ENCODE measurements at regions not wholly inside any gene's neighbourhood (a gene's known extent, or its start where the extent isn't known, plus 50 kb on each side); places are given as distances from the start of the nearest gene placed in this dataset.
A peak's percentile ranks its signal among the peaks of the same experiment; 100 is the strongest.

- DNase-seq, result no peak
These were observed 177.3 kb upstream of the PLXNA2 start for GRCh38 chr1:208421486-208421885.

GRCh38 chr1:208423526-208423925, 179.3 kb upstream of the PLXNA2 start:
- DNase-seq, result no peak

- no peak for DNase-seq
These were observed 180.9 kb upstream of the PLXNA2 start for GRCh38 chr1:208425096-208425495.

GRCh38 chr1:208430220-208430619, 186.0 kb upstream of the PLXNA2 start:
- no peak for DNase-seq

GRCh38 chr1:208431721-208432120, 187.5 kb upstream of the PLXNA2 start:
- peak; percentile 92 for DNase-seq

GRCh38 chr1:208432346-208432745, 188.2 kb upstream of the PLXNA2 start:
- no peak for DNase-seq

GRCh38 chr1:208433086-208433485, 188.9 kb upstream of the PLXNA2 start:
- DNase-seq, result peak; percentile 67

GRCh38 chr1:208433971-208434370, 189.8 kb upstream of the PLXNA2 start:
- peak; percentile 30 for DNase-seq

GRCh38 chr1:208437401-208437800, 193.2 kb upstream of the PLXNA2 start:
- peak; percentile 89 for DNase-seq

GRCh38 chr1:208438112-208438699, 194.0 kb upstream of the PLXNA2 start:
- peak; percentile 50 for DNase-seq

GRCh38 chr1:208445758-208446203, 201.6 kb upstream of the PLXNA2 start:
- DNase-seq, result no peak

- DNase-seq, result no peak
These were observed 202.1 kb upstream of the PLXNA2 start for GRCh38 chr1:208446271-208446691.

- DNase-seq, result no peak
These were observed 204.2 kb upstream of the PLXNA2 start for GRCh38 chr1:208448425-208448824.

- DNase-seq, result no peak
These were observed 205.8 kb upstream of the PLXNA2 start for GRCh38 chr1:208449951-208450350.

- no peak for DNase-seq
These were observed 206.8 kb upstream of the PLXNA2 start for GRCh38 chr1:208450958-208451357.

GRCh38 chr1:208455821-208456220, 211.6 kb upstream of the PLXNA2 start:
- DNase-seq, result peak; percentile 56

- no peak for DNase-seq
These were observed 212.3 kb upstream of the PLXNA2 start for GRCh38 chr1:208456487-208456886.

GRCh38 chr1:208460823-208461222, 216.6 kb upstream of the PLXNA2 start:
- DNase-seq, result no peak

GRCh38 chr1:208461680-208462079, 217.5 kb upstream of the PLXNA2 start:
- no peak for DNase-seq

- DNase-seq, result no peak
These were observed 218.6 kb upstream of the PLXNA2 start for GRCh38 chr1:208462761-208463160.

- DNase-seq, result no peak
These were observed 221.1 kb upstream of the PLXNA2 start for GRCh38 chr1:208465266-208465665.

GRCh38 chr1:208465786-208466590, 221.8 kb upstream of the PLXNA2 start:
- DNase-seq, result no peak

- no peak for DNase-seq
These were observed 223.1 kb upstream of the PLXNA2 start for GRCh38 chr1:208467151-208467780.

GRCh38 chr1:208475449-208475848, 231.3 kb upstream of the PLXNA2 start:
- DNase-seq, result peak; percentile 67
